Renal cortex interstitium (tissue), 11 donors: ENCODE measurements at regions not wholly inside any gene's neighbourhood (a gene's known extent, or its start where the extent isn't known, plus 50 kb on each side); places are given as distances from the start of the nearest gene placed in this dataset.

Source experiments
- DNase-seq, 11 donors: peaks; one replicate each; pipeline ENCODE4 v3.0.0-alpha.2; 2013; ENCODE audit warnings: low read depth in 9 of 11, low spot score in 4 of 11; ENCODE audit errors: extremely low read depth in 1 of 11

GRCh38 chr7:88700725-88701124, 58.8 kb upstream of the ZNF804B start:
- DNase-seq, result no peak

DNA sequence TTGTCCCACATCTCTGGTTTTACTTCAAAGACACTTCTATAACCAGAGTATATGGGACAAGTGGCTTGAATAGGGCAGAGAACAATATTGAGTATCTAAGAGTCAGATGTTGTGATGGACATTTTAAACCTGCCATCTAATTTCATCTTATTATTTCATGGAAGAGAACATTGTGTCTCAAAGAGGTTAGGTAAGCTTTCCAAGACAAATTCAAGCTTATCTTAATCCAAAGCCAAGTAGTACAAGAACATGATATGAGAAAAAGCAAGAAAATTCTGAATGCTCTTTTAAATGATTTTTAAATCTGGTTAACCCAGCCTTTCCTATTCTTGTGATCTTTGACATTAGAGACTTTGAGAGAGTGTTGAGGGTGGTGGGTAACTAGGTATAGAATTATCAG, 65.3 kb upstream of the ZNF804B start:
- DNase-seq, result no peak

- DNase-seq, result no peak
Observed at GRCh38 chr7:88693131-88693530, 66.4 kb upstream of the ZNF804B start.

DNA sequence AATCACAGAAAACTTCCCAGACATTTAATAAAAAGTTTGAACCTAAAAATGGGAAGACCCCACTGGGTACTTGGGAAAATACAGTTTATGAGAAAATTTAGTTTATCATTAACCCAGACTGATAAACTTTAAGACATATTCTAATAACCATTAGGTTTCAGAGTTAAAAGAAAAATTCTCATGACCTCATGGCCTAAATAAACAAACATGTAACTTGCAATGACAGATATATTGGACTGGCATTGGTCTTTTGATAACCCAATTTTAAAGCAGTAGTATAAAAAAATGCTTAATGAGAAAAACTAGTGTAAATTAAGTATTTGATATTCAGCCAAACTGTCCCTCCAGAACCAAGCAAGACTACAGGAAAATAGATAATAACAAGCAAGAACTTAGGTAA, 67.0 kb upstream of the ZNF804B start:
- no peak for DNase-seq

DNA sequence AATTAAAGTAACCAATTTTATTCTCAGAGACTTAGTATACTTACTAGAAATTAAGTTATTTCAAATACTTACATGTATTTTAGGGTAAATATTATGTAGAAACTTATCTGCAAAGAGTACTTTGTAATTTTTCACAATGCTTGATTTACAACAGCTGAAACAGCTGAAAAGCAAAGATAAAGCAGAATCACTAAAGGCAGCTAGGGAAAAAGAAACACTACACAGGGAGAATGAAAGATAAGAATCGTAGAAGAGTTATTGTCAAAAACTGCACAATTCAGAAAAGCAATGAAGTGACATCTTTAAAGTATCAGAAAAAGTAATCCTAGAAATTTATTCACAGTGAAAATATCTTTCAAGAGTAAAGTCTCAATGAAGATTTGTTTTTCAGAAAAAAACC, 69.7 kb upstream of the ZNF804B start:
- DNase-seq, result no peak

DNA sequence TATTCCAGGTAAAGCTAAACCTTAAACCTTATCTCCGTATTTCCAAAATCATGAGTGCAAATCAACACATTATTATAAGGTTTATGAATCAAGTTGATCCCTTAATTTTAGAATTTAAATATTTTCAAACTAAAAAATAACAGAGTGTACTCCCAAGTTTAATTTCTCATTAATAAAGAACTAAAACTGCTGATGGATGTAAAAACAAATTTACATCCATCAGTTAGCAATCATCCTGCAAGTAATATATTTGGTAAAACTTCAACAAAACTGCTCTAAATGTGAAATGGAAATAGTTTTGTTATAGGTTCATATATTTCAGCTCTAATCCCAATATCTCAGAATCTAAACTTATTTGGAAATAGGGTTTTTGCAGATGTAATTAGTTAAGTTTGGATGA, 71.3 kb upstream of the ZNF804B start:
- no peak for DNase-seq

GRCh38 chr7:88686468-88687229, 72.9 kb upstream of the ZNF804B start:
- DNase-seq, result no peak

- DNase-seq, result no peak
Observed at GRCh38 chr7:88681682-88682081, 77.8 kb upstream of the ZNF804B start.

- no peak for DNase-seq
Observed at GRCh38 chr7:88670536-88670935, 89.0 kb upstream of the ZNF804B start.

- no peak for DNase-seq
Observed at GRCh38 chr7:88669913-88670312, 89.6 kb upstream of the ZNF804B start.

GRCh38 chr7:88668591-88668990, 90.9 kb upstream of the ZNF804B start:
- no peak for DNase-seq

DNA sequence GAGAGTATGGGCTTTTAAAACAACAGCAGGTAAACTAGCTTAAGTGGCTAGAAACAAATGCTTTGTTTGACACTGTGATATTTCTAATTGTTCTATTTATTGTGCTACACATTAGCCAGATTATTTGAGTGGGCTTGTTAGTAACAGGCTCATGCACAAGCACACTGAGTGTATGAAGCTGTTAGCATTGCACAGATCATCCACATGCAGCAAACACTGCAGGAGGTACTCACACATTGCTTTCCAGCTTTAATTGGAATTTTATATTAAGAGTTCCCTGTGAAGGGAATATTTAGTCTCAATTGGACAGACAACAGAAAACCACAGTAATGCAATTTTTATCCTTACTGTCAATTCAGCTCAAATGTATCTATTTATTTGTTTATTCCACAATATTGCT, 92.9 kb upstream of the ZNF804B start:
- no peak for DNase-seq

GRCh38 chr7:88665892-88666514, 93.5 kb upstream of the ZNF804B start:
- no peak for DNase-seq

- no peak for DNase-seq
Observed at GRCh38 chr7:88664630-88665233, 94.8 kb upstream of the ZNF804B start.

DNA sequence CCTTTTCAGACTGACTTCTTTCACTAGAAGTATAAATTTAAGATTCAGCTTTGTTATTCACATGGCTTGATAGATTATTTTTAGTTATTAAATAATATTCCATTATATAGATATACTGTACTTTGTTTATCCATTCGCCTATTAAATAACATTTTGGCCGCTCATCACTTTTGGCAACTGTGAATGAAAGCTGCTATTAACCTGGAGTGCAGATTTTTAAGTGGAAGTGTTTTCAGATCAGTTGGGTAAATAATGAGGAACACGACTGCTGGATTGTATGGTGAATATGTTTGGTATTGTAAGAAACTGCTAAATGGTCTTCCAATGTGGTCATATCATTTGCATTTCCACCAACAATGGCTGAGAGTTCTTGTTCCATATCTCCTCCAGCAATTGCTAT, 97.6 kb upstream of the ZNF804B start:
- DNase-seq, result no peak

DNA sequence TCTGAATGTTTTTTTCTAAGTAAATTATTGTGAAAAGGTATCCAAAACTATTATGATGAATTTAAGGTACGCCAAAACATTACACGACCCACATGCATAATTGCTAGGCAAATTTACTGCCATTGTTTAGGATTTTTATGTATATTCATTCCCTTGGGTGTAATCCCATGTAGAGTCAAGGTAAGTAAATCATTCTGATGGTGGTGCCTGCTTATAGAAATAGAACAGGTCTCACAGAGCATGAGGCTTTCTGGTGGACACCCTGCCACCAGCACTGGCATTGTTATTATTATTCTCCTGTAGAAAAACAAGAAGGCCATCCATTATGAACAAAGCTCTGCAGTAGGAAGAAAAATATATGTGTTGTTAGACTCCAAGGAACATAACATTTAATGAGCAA, 111.7 kb upstream of the ZNF804B start:
- no peak for DNase-seq

DNA sequence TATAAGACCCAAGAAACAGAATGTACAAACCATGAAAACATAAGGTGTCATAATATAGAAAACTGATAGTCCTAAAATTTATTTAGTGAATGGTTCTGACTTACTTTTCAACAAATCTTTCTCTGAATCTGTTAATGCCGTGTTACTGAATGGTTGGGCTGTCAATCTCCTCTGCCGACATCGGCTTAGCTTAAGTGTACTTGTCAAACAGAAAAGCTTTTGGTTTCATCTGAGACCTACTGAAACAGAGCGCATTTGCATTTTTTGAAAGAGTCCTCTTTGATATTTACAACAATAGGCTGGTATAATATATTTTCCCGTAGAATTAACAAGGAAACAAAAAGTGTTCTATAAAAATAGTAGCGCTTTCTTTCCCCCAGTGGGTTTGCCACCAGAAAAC, 120.9 kb upstream of the ZNF804B start:
- no peak for DNase-seq

DNA sequence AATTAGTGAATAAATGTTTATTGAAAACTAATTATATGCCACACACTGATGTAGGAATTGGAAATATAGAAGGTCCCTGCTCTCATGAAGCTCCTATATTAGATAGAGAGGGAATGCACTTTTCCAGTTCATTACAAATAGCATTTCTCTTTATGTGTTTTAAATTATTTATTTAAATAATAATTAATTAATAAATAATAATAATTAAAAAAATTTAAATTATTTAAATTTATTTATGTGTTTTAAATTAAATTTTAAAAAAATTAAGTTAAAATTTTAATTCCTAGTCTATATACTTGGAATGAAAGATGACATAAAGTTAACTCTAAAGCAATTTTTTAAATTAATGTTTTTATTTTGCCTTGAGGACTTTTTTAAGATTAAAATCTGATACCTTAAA, 121.7 kb upstream of the ZNF804B start:
- DNase-seq, result no peak

- DNase-seq, result peak in 5 of 11 donors; percentile 5 to 11 (median 7)
Observed at GRCh38 chr7:88635149-88635548, 124.4 kb upstream of the ZNF804B start.

GRCh38 chr7:88629559-88629958, 129.9 kb upstream of the ZNF804B start:
- no peak for DNase-seq
